GM18505 (cell line): ENCODE measurements at regions not wholly inside any gene's neighbourhood (a gene's known extent, or its start where the extent isn't known, plus 50 kb on each side); places are given as distances from the start of the nearest gene placed in this dataset.

Experiments
- ATAC-seq: cut with Tn5 transposase; IDR thresholded peaks from one replicate; pipeline ENCODE4 v1.9.1; 2021; ENCODE audit not compliant: unreplicated experiment
- POLR2A ChIP-seq: IDR thresholded peaks from 4 replicates; pipeline ENCODE4 v1.6.1; 2011; ENCODE audit warnings: borderline replicate concordance; ENCODE audit not compliant: insufficient read depth, insufficient read length; ENCODE audit errors: extremely low read depth

GRCh38 chr10:33460505-33461294 is 126.2 kb upstream of the NRP1 start:
- ATAC-seq = no peak
- no peak for TF ChIP-seq POLR2A

GRCh38 chr10:33459602-33460001 is 125.1 kb upstream of the NRP1 start:
- ATAC-seq = no peak
- TF ChIP-seq POLR2A = no peak

DNA sequence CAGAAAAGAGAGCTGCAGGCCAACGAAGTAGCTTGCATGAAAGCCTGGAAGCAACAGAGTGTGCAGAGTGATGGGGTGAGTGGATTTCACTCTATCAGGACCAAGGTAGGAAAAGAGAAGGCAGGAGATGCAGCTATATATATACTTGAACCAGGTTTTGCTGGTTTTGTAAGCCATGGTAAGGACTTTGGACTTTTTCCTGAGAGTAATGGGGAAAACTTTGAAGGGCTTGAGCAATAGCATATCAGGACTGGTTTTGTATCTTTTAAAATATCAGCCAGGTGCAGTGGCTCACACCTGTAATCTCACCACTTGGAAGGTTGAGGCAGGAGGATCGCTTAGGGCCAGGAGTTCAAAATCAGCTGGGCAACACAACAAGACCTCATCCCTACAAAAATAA is 120.6 kb upstream of the NRP1 start:
- ATAC-seq = no peak
- TF ChIP-seq POLR2A = no peak

GRCh38 chr10:33454554-33454953 is 120.1 kb upstream of the NRP1 start:
- TF ChIP-seq POLR2A = no peak
- no peak for ATAC-seq

GRCh38 chr10:33453081-33454025 is 118.9 kb upstream of the NRP1 start:
- no peak for ATAC-seq
- no peak for TF ChIP-seq POLR2A

- no peak for TF ChIP-seq POLR2A
Measured at GRCh38 chr10:33448421-33449140, 114.1 kb upstream of the NRP1 start.

GRCh38 chr10:33441561-33441960 is 107.1 kb upstream of the NRP1 start:
- no peak for TF ChIP-seq POLR2A
- no peak for ATAC-seq

More at GRCh38 chr10:33448421-33449140, 114.1 kb upstream of the NRP1 start:
- ATAC-seq = no peak

GRCh38 chr10:33434933-33435332 is 100.5 kb upstream of the NRP1 start:
- ATAC-seq = no peak

DNA sequence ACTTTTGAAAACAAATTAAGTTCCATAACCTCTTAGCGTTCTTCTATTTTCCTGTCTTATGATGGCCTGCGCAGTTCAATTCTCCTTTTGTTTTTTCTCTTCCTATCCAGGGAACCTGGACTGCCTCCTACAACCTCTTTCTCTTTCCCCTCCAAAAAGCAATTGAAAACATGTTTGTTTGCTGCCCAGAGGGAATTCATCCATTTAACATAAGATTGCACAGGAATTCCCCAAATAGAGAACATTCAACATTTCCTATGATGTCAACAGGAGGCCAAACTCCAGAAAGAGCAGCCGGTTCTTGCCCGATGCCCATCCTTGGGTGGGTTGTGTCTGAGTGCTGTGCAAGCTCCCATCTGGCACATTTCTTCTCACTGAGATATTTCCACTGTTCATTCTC is 94.2 kb upstream of the NRP1 start:
- no peak for ATAC-seq
- no peak for TF ChIP-seq POLR2A

More at GRCh38 chr10:33434933-33435332, 100.5 kb upstream of the NRP1 start:
- no peak for TF ChIP-seq POLR2A

GRCh38 chr10:33423154-33423529 is 88.7 kb upstream of the NRP1 start:
- ATAC-seq = no peak
- no peak for TF ChIP-seq POLR2A

- no peak for ATAC-seq
- no peak for TF ChIP-seq POLR2A
Measured at GRCh38 chr10:33422471-33423153, 88.1 kb upstream of the NRP1 start.

GRCh38 chr10:33421789-33422462 is 87.5 kb upstream of the NRP1 start:
- TF ChIP-seq POLR2A = no peak
- no peak for ATAC-seq
